Coronary artery (tissue), 2 donors: ENCODE measurements at regions not wholly inside any gene's neighbourhood (a gene's known extent, or its start where the extent isn't known, plus 50 kb on each side); places are given as distances from the start of the nearest gene placed in this dataset.

Experiments
- DNase-seq: peaks from one replicate; pipeline ENCODE4 v3.0.0-alpha.2; 2017; ENCODE audit warnings: low spot score
- H3K27ac ChIP-seq, 2 donors: fragments of 200-600 bp; sonication (generic); one replicate each; pipeline ENCODE4 v1.5.1; 2016 to 2019
- H3K4me3 ChIP-seq: fragments of 200-600 bp; sonication (generic); 2 replicates; pipeline ENCODE4 v1.5.1; 2016; ENCODE audit warnings: mild to moderate bottlenecking, moderate library complexity
- CTCF ChIP-seq: fragments of 200-600 bp; sonication (generic); IDR thresholded peaks from one replicate; pipeline ENCODE4 v1.5.1; 2019; ENCODE audit warnings: antibody characterized with exemption

GRCh38 chr2:602571-603359 lies 74.4 kb downstream of the TMEM18 start:
- H3K4me3 ChIP-seq, result no peak overlapping the region
- H3K27ac ChIP-seq, result no peak overlapping the region
- DNase-seq, result no peak
- no peak for TF ChIP-seq CTCF

GRCh38 chr2:601806-602455 lies 75.3 kb downstream of the TMEM18 start:
- no peak for DNase-seq
- TF ChIP-seq CTCF, result no peak
- H3K4me3 ChIP-seq, result no peak overlapping the region
- H3K27ac ChIP-seq, result no peak overlapping the region

- no peak for DNase-seq
- Histone ChIP-seq H3K27ac (no peak overlapping the region), H3K4me3 (no peak overlapping the region)
- TF ChIP-seq CTCF, result no peak
These were observed 75.9 kb downstream of the TMEM18 start for GRCh38 chr2:601387-601698.

GRCh38 chr2:600542-601386 lies 76.4 kb downstream of the TMEM18 start:
- no peak for DNase-seq
- TF ChIP-seq CTCF, result no peak
- H3K27ac ChIP-seq, result no peak overlapping the region
- no peak overlapping the region for H3K4me3 ChIP-seq

GRCh38 chr2:599601-600000 lies 77.6 kb downstream of the TMEM18 start:
- no peak for TF ChIP-seq CTCF
- DNase-seq, result no peak
- no peak overlapping the region for H3K27ac ChIP-seq
- no peak overlapping the region for H3K4me3 ChIP-seq

- Histone ChIP-seq H3K4me3 (no peak overlapping the region), H3K27ac (no peak overlapping the region)
- DNase-seq, result no peak
- no peak for TF ChIP-seq CTCF
These were observed 79.0 kb downstream of the TMEM18 start for GRCh38 chr2:598058-598802.
